AG08395 (cell line): ENCODE measurements at regions not wholly inside any gene's neighbourhood (a gene's known extent, or its start where the extent isn't known, plus 50 kb on each side); places are given as distances from the start of the nearest gene placed in this dataset.

Experiments
- DNase-seq: peaks from one replicate; pipeline ENCODE4 v3.0.0; 2012; ENCODE audit warnings: mixed read lengths, low spot score

- no peak for DNase-seq
Measured at GRCh38 chr11:19560156-19560555, 152.5 kb upstream of the NAV2 start.

GRCh38 chr11:19559746-19560145, 152.9 kb upstream of the NAV2 start:
- no peak for DNase-seq

GRCh38 chr11:19558189-19558986, 154.2 kb upstream of the NAV2 start:
- DNase-seq, result no peak

GRCh38 chr11:19557720-19558140, 154.9 kb upstream of the NAV2 start:
- DNase-seq, result peak; percentile 80

- DNase-seq, result no peak
Measured at GRCh38 chr11:19557185-19557584, 155.5 kb upstream of the NAV2 start.

- DNase-seq, result no peak
Measured at GRCh38 chr11:19555266-19555665, 157.4 kb upstream of the NAV2 start.

- DNase-seq, result peak; percentile 70
Measured at GRCh38 chr11:19553683-19554333, 158.8 kb upstream of the NAV2 start.

GRCh38 chr11:19552656-19553260, 159.9 kb upstream of the NAV2 start:
- DNase-seq, result no peak

GRCh38 chr11:19552161-19552560, 160.5 kb upstream of the NAV2 start:
- no peak for DNase-seq

GRCh38 chr11:19551457-19551856, 161.2 kb upstream of the NAV2 start:
- DNase-seq, result no peak

GRCh38 chr11:19547044-19547443, 165.6 kb upstream of the NAV2 start:
- no peak for DNase-seq

- peak; percentile 18 for DNase-seq
Measured at GRCh38 chr11:19546325-19546724, 166.3 kb upstream of the NAV2 start.

- DNase-seq, result no peak
Measured at GRCh38 chr11:19541521-19542049, 171.1 kb upstream of the NAV2 start.

GRCh38 chr11:19539861-19540260, 172.8 kb upstream of the NAV2 start:
- no peak for DNase-seq

GRCh38 chr11:19537803-19538453, 174.7 kb upstream of the NAV2 start:
- DNase-seq, result no peak

GRCh38 chr11:19536131-19536530, 176.5 kb upstream of the NAV2 start:
- DNase-seq, result no peak

- no peak for DNase-seq
Measured at GRCh38 chr11:19530505-19530904, 182.1 kb upstream of the NAV2 start.

GRCh38 chr11:19526119-19526518, 186.5 kb upstream of the NAV2 start:
- DNase-seq, result no peak

GRCh38 chr11:19525714-19526113, 186.9 kb upstream of the NAV2 start:
- DNase-seq, result no peak

GRCh38 chr11:19525276-19525675, 187.4 kb upstream of the NAV2 start:
- DNase-seq, result no peak

- DNase-seq, result no peak
Measured at GRCh38 chr11:19524171-19524671, 188.4 kb upstream of the NAV2 start.

- DNase-seq, result no peak
Measured at GRCh38 chr11:19520681-19521080, 192.0 kb upstream of the NAV2 start.
